IMR-90 (cell line): ENCODE measurements at regions not wholly inside any gene's neighbourhood (a gene's known extent, or its start where the extent isn't known, plus 50 kb on each side); places are given as distances from the start of the nearest gene placed in this dataset.
A peak's percentile ranks its signal among the peaks of the same experiment; 100 is the strongest.

Source experiments
- ATAC-seq: fragments of 200-7000 bp; cut with Tn5 transposase; 2 replicates; pipeline ENCODE4 v1.9.1; 2020; ENCODE audit warnings: low read depth, mild to moderate bottlenecking, moderate library complexity
- BruUV-seq: library from RNA; stranded (reverse); fragments of 400-500 nt; replicated peaks from 2 replicates; lab custom pipeline; 2021; lab: Mats Ljungman, UMichigan
- CTCF ChIA-PET: fragments of 300-600 bp; formaldehyde crosslinking; extraction: SDS; loops from one replicate; lab custom pipeline; 2021; ENCODE audit warnings: antibody characterized with exemption; lab: Yijun Ruan, JAX
- POLR2A ChIA-PET: fragments of 300-600 bp; sonication (Branson Sonifier 250); formaldehyde crosslinking; loops from one replicate; lab custom pipeline; 2022; ENCODE audit warnings: antibody characterized with exemption; ENCODE audit not compliant: unreplicated experiment; lab: Charles Lee
- DNase-seq: peaks from one replicate; pipeline ENCODE4 v3.0.0; 2013
- H2AFZ ChIP-seq: replicated peaks from 2 replicates; pipeline ENCODE3; 2013; ENCODE audit warnings: low read length, mild to moderate bottlenecking; ENCODE audit not compliant: poor library complexity
- H2AK5ac ChIP-seq: 2 replicates; pipeline ENCODE4 v1.6.1; 2013; ENCODE audit warnings: low read depth, low read length, inconsistent platforms
- H2AK9ac ChIP-seq: replicated peaks from 2 replicates; pipeline ENCODE3; 2013; ENCODE audit warnings: mild to moderate bottlenecking, low read depth, low read length, moderate library complexity; ENCODE audit not compliant: poor library complexity
- H2BK120ac ChIP-seq: 2 replicates; pipeline ENCODE4 v1.6.1; 2013; ENCODE audit warnings: low read depth, low read length, inconsistent platforms
- H2BK15ac ChIP-seq: 3 replicates; pipeline ENCODE4 v1.6.1; 2013; ENCODE audit warnings: low read depth, low read length, inconsistent platforms
- H2BK20ac ChIP-seq: 2 replicates; pipeline ENCODE4 v1.6.1; 2013; ENCODE audit warnings: low read depth, mild to moderate bottlenecking, inconsistent platforms, low read length, moderate library complexity
- H2BK5ac ChIP-seq: 2 replicates; pipeline ENCODE4 v1.6.1; 2013; ENCODE audit warnings: mild to moderate bottlenecking, low read depth, low read length, inconsistent platforms; ENCODE audit not compliant: poor library complexity, severe bottlenecking
- H3K14ac ChIP-seq: replicated peaks from 2 replicates; pipeline ENCODE4 v1.6.1; 2013; ENCODE audit warnings: low read depth, low read length, inconsistent platforms
- H3K18ac ChIP-seq: 2 replicates; pipeline ENCODE4 v1.6.1; 2013; ENCODE audit warnings: low read depth, low read length, control low read depth
- H3K23ac ChIP-seq: 2 replicates; pipeline ENCODE4 v1.6.1; 2013; ENCODE audit warnings: low read depth, low read length, inconsistent platforms
- H3K27ac ChIP-seq: 2 replicates; pipeline ENCODE4 v1.5.1; 2013; ENCODE audit warnings: mild to moderate bottlenecking, control low read depth, low read length; ENCODE audit not compliant: insufficient read depth
- H3K27me3 ChIP-seq: 2 replicates; pipeline ENCODE4 v1.6.1; 2013; ENCODE audit warnings: low read length; ENCODE audit not compliant: control insufficient read depth, insufficient read depth
- H3K36me3 ChIP-seq: 2 replicates; pipeline ENCODE4 v1.6.1; 2013; ENCODE audit warnings: low read length, mixed read lengths; ENCODE audit not compliant: control insufficient read depth, insufficient read depth
- H3K4ac ChIP-seq: 2 replicates; pipeline ENCODE4 v1.6.1; 2013; ENCODE audit warnings: low read depth, low read length, inconsistent platforms
- H3K4me1 ChIP-seq: 2 replicates; pipeline ENCODE4 v1.6.1; 2013; ENCODE audit warnings: low read length, mixed read lengths; ENCODE audit not compliant: control insufficient read depth, insufficient read depth
- H3K4me2 ChIP-seq: 2 replicates; pipeline ENCODE4 v1.6.1; 2013; ENCODE audit warnings: low read depth, mild to moderate bottlenecking, control low read depth, low read length, moderate library complexity
- H3K4me3 ChIP-seq: 2 replicates; pipeline ENCODE4 v1.5.1; 2013; ENCODE audit warnings: low read depth, mild to moderate bottlenecking, control low read depth, low read length, moderate library complexity; ENCODE audit not compliant: insufficient read depth
- H3K56ac ChIP-seq: 2 replicates; pipeline ENCODE4 v1.6.1; 2013; ENCODE audit warnings: low read length, inconsistent platforms; ENCODE audit not compliant: insufficient read depth; ENCODE audit errors: extremely low read depth
- H3K79me1 ChIP-seq, 2 experiments: 2 replicates each; pipeline ENCODE4 v1.6.1; 2013; ENCODE audit warnings: low read length in 2 of 2, inconsistent platforms in 1 of 2, low read depth in 1 of 2
- H3K9ac ChIP-seq: 2 replicates; pipeline ENCODE4 v1.6.1; 2013; ENCODE audit warnings: low read depth, low read length, control low read depth
- H3K9me1 ChIP-seq: 2 replicates; pipeline ENCODE4 v1.6.1; 2013; ENCODE audit warnings: low read length, inconsistent platforms; ENCODE audit not compliant: insufficient read depth
- H3K9me3 ChIP-seq: 2 replicates; pipeline ENCODE4 v1.6.1; 2013; ENCODE audit warnings: low read length; ENCODE audit not compliant: control insufficient read depth, insufficient read depth
- H4K20me1 ChIP-seq: 2 replicates; pipeline ENCODE4 v1.6.1; 2013; ENCODE audit warnings: low read length, inconsistent platforms; ENCODE audit not compliant: insufficient read depth
- H4K5ac ChIP-seq: 2 replicates; pipeline ENCODE4 v1.6.1; 2013; ENCODE audit warnings: mild to moderate bottlenecking, low read depth, low read length, control low read depth
- H4K8ac ChIP-seq, 2 experiments: 2 replicates each; pipeline ENCODE4 v1.6.1; 2013; ENCODE audit warnings: low read depth in 2 of 2, low read length in 2 of 2, control low read depth in 1 of 2, inconsistent platforms in 1 of 2
- H4K91ac ChIP-seq: 2 replicates; pipeline ENCODE4 v1.6.1; 2013; ENCODE audit warnings: low read depth, low read length, inconsistent platforms; ENCODE audit not compliant: insufficient read depth
- BHLHE40 ChIP-seq: fragments of 150-350 bp; IDR thresholded peaks from 2 replicates; pipeline ENCODE4 v1.6.1; 2016; ENCODE audit warnings: mild to moderate bottlenecking, low read depth, low read length
- ELK1 ChIP-seq: fragments of 150-350 bp; IDR thresholded peaks from 2 replicates; pipeline ENCODE4 v1.6.1; 2016; ENCODE audit warnings: low read depth, mild to moderate bottlenecking, low read length, moderate library complexity, borderline replicate concordance
- MAFK ChIP-seq: IDR thresholded peaks from 2 replicates; pipeline ENCODE4 v1.6.1; 2012; ENCODE audit warnings: low read depth, low read length, improper control_type of control experiment
- NFE2L2 ChIP-seq: fragments of 150-350 bp; IDR thresholded peaks from 2 replicates; pipeline ENCODE4 v1.6.1; 2016; ENCODE audit warnings: low read depth, mild to moderate bottlenecking, low read length
- SMC3 ChIP-seq: fragments of 150-350 bp; IDR thresholded peaks from 2 replicates; pipeline ENCODE4 v1.6.1; 2016; ENCODE audit warnings: low read depth, mild to moderate bottlenecking, antibody characterized with exemption, low read length, moderate library complexity
- WGBS, 2 experiments: methylation state at CpG; one replicate each; pipeline versions ENCODE4 v1.1.5 to v1.1.7; 2013; ENCODE audit warnings: missing lambda C conversion rate in 2 of 2; ENCODE audit not compliant: insufficient read length in 1 of 2; ENCODE audit errors: extremely low coverage in 2 of 2; 5-methylcytosine and 5-hydroxymethylcytosine counted together
- dilution Hi-C: fragments of 300-500 bp; cut with HindIII; formaldehyde crosslinking; loops from one replicate; pipeline ENCODE4 v1.14.3; 2018; ENCODE audit warnings: low sequenced_read_pairs; ENCODE audit not compliant: unreplicated experiment
- in situ Hi-C: fragments of 300-500 bp; cut with MboI; formaldehyde crosslinking; loops from 3 replicates; pipeline ENCODE4 v1.14.3; 2019; ENCODE audit warnings: low sequenced_read_pairs, inconsistent platforms, mixed read lengths
- intact Hi-C: fragments of 100-400 bp; cut with micrococcal nuclease; formaldehyde crosslinking; loops from 2 replicates; pipeline ENCODE4 v1.10.0; 2022

GRCh38 chr2:217497843-217498377 lies 504.9 kb downstream of the TNS1 start:
- H2BK20ac ChIP-seq: no peak overlapping the region
- no peak overlapping the region for H4K91ac ChIP-seq
- H2BK120ac ChIP-seq: no peak overlapping the region
- no peak overlapping the region for H4K5ac ChIP-seq
- in situ Hi-C loops: no loop called here
- no peak overlapping the region for H3K14ac ChIP-seq
- H3K79me1 ChIP-seq: no peaks in the 10 kb centered on the region
- H2BK5ac ChIP-seq: no peak overlapping the region
- no peaks in the 10 kb centered on the region for H3K9me1 ChIP-seq
- DNase-seq: no peak
- H2BK15ac ChIP-seq: no peak overlapping the region
- H4K20me1 ChIP-seq: no peaks in the 10 kb centered on the region
- no peaks in the 10 kb centered on the region for H3K9me3 ChIP-seq
- CTCF ChIA-PET: interaction anchor here (0.6 to 0.8 kb wide), 2 partner anchors 190 to 803 kb away, joined by 3 read pairs; partner anchors contain the start of gene IGFBP5
- H2AK9ac ChIP-seq: no peak overlapping the region
- TF ChIP-seq SMC3: no peak
- TF ChIP-seq ELK1: no peak
- TF ChIP-seq BHLHE40: no peak
- TF ChIP-seq MAFK: peak; percentile 75
- no peak for TF ChIP-seq NFE2L2
- no peak for ATAC-seq
- H3K9ac ChIP-seq: no peak overlapping the region
- peaks cover 2% of the 10 kb centered on the region; the same call in 1 of the 2 replicates for H3K4me1 ChIP-seq
- no peak overlapping the region for H3K27ac ChIP-seq
- H3K27me3 ChIP-seq: no peaks in the 10 kb centered on the region
- H3K36me3 ChIP-seq: no peaks in the 10 kb centered on the region
- no peak overlapping the region for H2AK5ac ChIP-seq
- H3K4me2 ChIP-seq: no peak overlapping the region
- no peak overlapping the region for H3K4me3 ChIP-seq
- no TSS peak for BruUV-seq
- POLR2A ChIA-PET: no interaction called here
- H3K56ac ChIP-seq: no peak overlapping the region
- H3K4ac ChIP-seq: no peak overlapping the region
- H3K23ac ChIP-seq: no peak overlapping the region
- no peak overlapping the region for H3K18ac ChIP-seq
- no peak overlapping the region for H4K8ac ChIP-seq
- no peak overlapping the region for H2AFZ ChIP-seq
- intact Hi-C loops: no loop called here
- dilution Hi-C loops: no loop called here
- WGBS, 2 experiments: no CpG with 5 or more reads among the region's 3 CpGs
